ENCODE measurements at regions not wholly inside any gene's neighbourhood (a gene's known extent, or its start where the extent isn't known, plus 50 kb on each side); places are given as distances from the start of the nearest gene placed in this dataset.

DNA sequence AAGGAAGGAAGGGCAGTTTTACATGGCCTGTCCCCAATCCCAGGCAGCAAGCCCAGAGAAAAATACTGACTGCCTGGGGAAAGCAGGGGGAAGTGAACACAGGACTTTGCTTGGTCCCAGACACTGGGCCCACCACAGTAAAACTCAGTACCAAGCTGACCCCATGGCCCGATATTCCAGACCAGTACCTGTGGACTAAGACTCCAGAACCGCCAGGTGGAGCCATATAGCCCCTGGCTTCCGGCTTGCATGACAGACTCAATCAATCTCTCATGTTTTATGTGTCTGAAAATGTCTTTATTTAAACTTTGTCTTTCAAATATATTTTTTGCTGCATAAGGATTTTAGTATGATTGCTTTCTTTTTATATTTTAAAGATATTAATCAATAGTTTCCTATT, 767.9 kb upstream of the SLITRK6 start:
- no peaks in the 10 kb centered on the region for H3K36me3 ChIP-seq (ENCODE audit: control insufficient read depth in 1 of 2, insufficient read depth in 2 of 2, low read length in 1 of 2)
- H3K9me3 ChIP-seq (ENCODE audit: control insufficient read depth, low read length): no peaks in the 10 kb centered on the region
- H3K4me3 ChIP-seq (ENCODE audit: low read length in 2 of 2): no peak overlapping the region
- intact Hi-C loops (cut with DNase I): no loop called here
- 57 to 70% methylated on average over 3 of the region's 3 CpGs for WGBS, 2 donors
- DNase-seq (no peak), ATAC-seq (ENCODE audit: low FRiP score) (no peak)
- H3K4me1 ChIP-seq (ENCODE audit: control insufficient read depth in 1 of 2, insufficient read depth in 2 of 2, low read length in 2 of 2): no peaks in the 10 kb centered on the region
- H3K27ac ChIP-seq (ENCODE audit: low read depth in 1 of 2, low read length in 2 of 2): no peak overlapping the region
- H3K27me3 ChIP-seq (ENCODE audit: control insufficient read depth in 1 of 2, insufficient read depth in 2 of 2, low read length in 1 of 2): no peaks in the 10 kb centered on the region

DNA sequence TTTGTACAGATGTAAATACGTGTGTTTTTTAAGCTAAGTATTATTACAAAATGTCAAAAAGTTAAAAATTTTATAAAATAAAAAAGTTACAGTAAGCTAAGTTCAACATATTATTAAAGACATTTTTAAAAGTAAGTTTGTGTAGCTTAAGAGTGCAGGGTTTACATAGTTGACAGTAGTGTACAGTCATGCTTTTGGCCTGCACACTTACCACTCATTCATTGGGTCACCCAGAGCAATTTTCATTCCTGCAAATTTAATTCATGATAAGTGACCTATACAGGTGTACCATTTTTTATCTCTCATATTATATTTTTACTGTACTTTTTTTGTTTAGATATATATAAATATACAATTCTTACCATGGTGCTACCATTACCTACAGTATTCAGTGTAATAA, 769.9 kb upstream of the SLITRK6 start:
- no peaks in the 10 kb centered on the region for H3K36me3 ChIP-seq (ENCODE audit: control insufficient read depth in 1 of 2, insufficient read depth in 2 of 2, low read length in 1 of 2)
- WGBS, 2 donors: 70 to 83% methylated on average over 1 of the region's 1 CpG
- no peak overlapping the region for H3K27ac ChIP-seq (ENCODE audit: low read depth in 1 of 2, low read length in 2 of 2)
- H3K4me3 ChIP-seq (ENCODE audit: low read length in 2 of 2): no peak overlapping the region
- no peak for DNase-seq
- intact Hi-C loops (cut with DNase I): no loop called here
- no peaks in the 10 kb centered on the region for H3K27me3 ChIP-seq (ENCODE audit: control insufficient read depth in 1 of 2, insufficient read depth in 2 of 2, low read length in 1 of 2)
- no peaks in the 10 kb centered on the region for H3K4me1 ChIP-seq (ENCODE audit: control insufficient read depth in 1 of 2, insufficient read depth in 2 of 2, low read length in 2 of 2)
- ATAC-seq (ENCODE audit: low FRiP score): no peak
- no peaks in the 10 kb centered on the region for H3K9me3 ChIP-seq (ENCODE audit: control insufficient read depth, low read length)

DNA sequence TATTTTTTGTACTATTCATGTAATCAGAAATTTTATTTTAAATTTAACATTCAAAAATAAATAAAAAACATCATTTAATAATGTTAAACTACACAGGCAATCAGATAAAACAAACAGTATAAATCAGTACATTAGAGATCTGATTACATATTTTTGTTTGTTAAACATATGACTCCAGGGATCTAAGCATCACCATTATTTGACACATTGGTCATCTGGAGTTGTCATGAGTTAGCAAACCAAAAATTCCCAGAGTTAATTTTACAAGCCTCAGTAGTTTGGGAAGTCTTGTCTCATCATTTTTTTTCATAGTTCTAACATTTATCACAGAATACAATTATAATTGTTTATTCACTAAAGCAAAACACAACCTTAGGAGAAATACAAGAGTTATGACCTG, 770.8 kb upstream of the SLITRK6 start:
- DNase-seq: no peak
- Histone ChIP-seq H3K27me3 (ENCODE audit: control insufficient read depth in 1 of 2, insufficient read depth in 2 of 2, low read length in 1 of 2) (no peaks in the 10 kb centered on the region), H3K36me3 (ENCODE audit: control insufficient read depth in 1 of 2, insufficient read depth in 2 of 2, low read length in 1 of 2) (no peaks in the 10 kb centered on the region), H3K9me3 (ENCODE audit: control insufficient read depth, low read length) (no peaks in the 10 kb centered on the region), H3K27ac (ENCODE audit: low read depth in 1 of 2, low read length in 2 of 2) (no peak overlapping the region), H3K4me1 (ENCODE audit: control insufficient read depth in 1 of 2, insufficient read depth in 2 of 2, low read length in 2 of 2) (no peaks in the 10 kb centered on the region), H3K4me3 (ENCODE audit: low read length in 2 of 2) (no peak overlapping the region)
- intact Hi-C loops (cut with DNase I): no loop called here
- no peak for ATAC-seq (ENCODE audit: low FRiP score)

DNA sequence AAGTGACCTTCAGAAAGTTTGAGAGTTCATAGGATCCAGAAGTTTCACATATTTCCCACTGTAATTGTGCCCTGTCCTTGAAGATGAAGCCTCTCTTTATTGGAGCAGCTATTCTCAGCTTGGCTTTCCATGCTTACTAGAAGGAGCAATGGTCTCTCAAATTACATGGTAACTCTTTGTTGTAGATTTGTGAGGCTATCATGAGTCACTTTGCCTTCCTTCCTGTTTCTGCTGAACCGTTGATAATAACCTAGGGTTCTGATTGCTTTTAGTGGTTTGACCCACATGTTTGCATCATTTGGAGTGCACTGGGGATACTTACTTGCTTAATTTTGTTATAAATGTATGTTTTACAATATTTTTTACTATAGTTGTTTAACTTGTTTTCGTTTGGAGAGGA, 772.9 kb upstream of the SLITRK6 start:
- Histone ChIP-seq H3K27me3 (ENCODE audit: control insufficient read depth in 1 of 2, insufficient read depth in 2 of 2, low read length in 1 of 2) (no peaks in the 10 kb centered on the region), H3K27ac (ENCODE audit: low read depth in 1 of 2, low read length in 2 of 2) (no peak overlapping the region), H3K9me3 (ENCODE audit: control insufficient read depth, low read length) (no peaks in the 10 kb centered on the region), H3K36me3 (ENCODE audit: control insufficient read depth in 1 of 2, insufficient read depth in 2 of 2, low read length in 1 of 2) (no peaks in the 10 kb centered on the region), H3K4me3 (ENCODE audit: low read length in 2 of 2) (no peak overlapping the region), H3K4me1 (ENCODE audit: control insufficient read depth in 1 of 2, insufficient read depth in 2 of 2, low read length in 2 of 2) (no peaks in the 10 kb centered on the region)
- 50 to 51% methylated on average over 2 of the region's 2 CpGs for WGBS, 2 donors
- intact Hi-C loops (cut with DNase I): no loop called here
- no peak for ATAC-seq (ENCODE audit: low FRiP score)
- DNase-seq: no peak

DNA sequence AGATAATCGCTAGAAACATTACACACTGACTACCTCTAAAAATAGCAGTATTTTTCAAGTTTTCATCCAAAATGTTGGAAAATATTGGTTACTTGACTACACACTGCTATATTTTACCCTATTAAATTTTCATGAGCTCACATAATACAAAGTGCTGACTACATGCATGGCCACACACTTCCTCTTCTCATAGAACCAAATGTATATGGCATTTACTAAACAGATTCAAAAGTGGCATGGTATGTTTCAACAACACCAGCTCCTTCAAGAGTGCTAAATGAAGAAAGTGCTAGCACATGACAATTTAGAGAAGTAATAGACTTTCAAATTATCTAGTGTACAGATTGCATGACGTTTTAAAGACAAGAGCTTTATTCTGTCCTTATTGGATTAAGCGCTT, 780.4 kb upstream of the SLITRK6 start:
- no peak for ATAC-seq (ENCODE audit: low FRiP score)
- intact Hi-C loops (cut with DNase I): no loop called here
- Histone ChIP-seq H3K9me3 (ENCODE audit: control insufficient read depth, low read length) (peaks cover 2% of the 10 kb centered on the region), H3K4me1 (ENCODE audit: control insufficient read depth in 1 of 2, insufficient read depth in 2 of 2, low read length in 2 of 2) (no peaks in the 10 kb centered on the region), H3K27me3 (ENCODE audit: control insufficient read depth in 1 of 2, insufficient read depth in 2 of 2, low read length in 1 of 2) (no peaks in the 10 kb centered on the region), H3K4me3 (ENCODE audit: low read length in 2 of 2) (no peak overlapping the region), H3K36me3 (ENCODE audit: control insufficient read depth in 1 of 2, insufficient read depth in 2 of 2, low read length in 1 of 2) (no peaks in the 10 kb centered on the region), H3K27ac (ENCODE audit: low read depth in 1 of 2, low read length in 2 of 2) (no peak overlapping the region)
- no peak for DNase-seq
- WGBS, 2 donors: 67 to 78% methylated on average over 3 of the region's 3 CpGs

DNA sequence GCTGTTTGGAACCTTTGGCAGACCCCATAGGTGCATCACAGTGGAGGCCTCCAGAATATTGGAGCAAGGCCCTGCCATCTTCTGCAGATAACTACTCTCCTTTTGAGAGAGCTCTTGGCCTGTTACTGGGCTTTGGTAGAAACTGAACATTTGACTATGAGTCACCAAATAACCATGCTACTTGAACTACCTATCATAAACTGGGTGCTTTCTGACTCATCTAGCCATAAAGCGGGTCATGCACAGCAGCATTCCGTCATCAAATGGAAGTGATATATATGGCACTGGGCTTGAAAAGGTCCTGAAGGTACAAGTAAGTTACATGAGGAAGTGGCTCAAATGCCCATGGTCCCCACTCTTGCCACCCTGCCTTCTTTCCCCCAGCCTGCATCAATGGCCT, 782.5 kb upstream of the SLITRK6 start:
- Histone ChIP-seq H3K36me3 (ENCODE audit: control insufficient read depth in 1 of 2, insufficient read depth in 2 of 2, low read length in 1 of 2) (no peaks in the 10 kb centered on the region), H3K4me1 (ENCODE audit: control insufficient read depth in 1 of 2, insufficient read depth in 2 of 2, low read length in 2 of 2) (no peaks in the 10 kb centered on the region), H3K27ac (ENCODE audit: low read depth in 1 of 2, low read length in 2 of 2) (no peak overlapping the region), H3K9me3 (ENCODE audit: control insufficient read depth, low read length) (peaks cover 2% of the 10 kb centered on the region), H3K4me3 (ENCODE audit: low read length in 2 of 2) (no peak overlapping the region), H3K27me3 (ENCODE audit: control insufficient read depth in 1 of 2, insufficient read depth in 2 of 2, low read length in 1 of 2) (no peaks in the 10 kb centered on the region)
- intact Hi-C loops (cut with DNase I): no loop called here
- DNase-seq (no peak), ATAC-seq (ENCODE audit: low FRiP score) (no peak)
- WGBS, 2 donors: 91 to 95% methylated on average over 2 of the region's 2 CpGs

DNA sequence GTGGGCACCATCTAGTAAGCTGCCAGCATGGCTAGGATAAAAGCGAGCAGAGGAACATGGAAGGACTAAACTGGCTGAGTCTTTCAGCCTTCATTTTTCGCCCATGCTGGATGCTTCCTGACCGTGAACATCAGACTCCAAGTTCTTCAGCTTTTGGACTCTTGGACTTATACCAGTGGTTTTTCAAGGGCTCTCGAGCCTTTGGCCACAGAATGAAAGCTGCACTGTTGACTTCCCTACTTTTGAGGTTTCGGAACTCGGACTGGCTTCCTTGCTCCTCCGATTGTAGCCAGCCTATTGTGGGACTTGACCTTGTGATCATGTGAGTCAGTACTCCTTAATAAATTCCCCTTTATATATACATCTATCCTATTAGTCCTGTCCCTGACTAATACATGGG, 785.1 kb upstream of the SLITRK6 start:
- no peak overlapping the region for H3K27ac ChIP-seq (ENCODE audit: low read depth in 1 of 2, low read length in 2 of 2)
- ATAC-seq (ENCODE audit: low FRiP score): no peak
- no peak for DNase-seq
- H3K4me1 ChIP-seq (ENCODE audit: control insufficient read depth in 1 of 2, insufficient read depth in 2 of 2, low read length in 2 of 2): no peaks in the 10 kb centered on the region
- H3K4me3 ChIP-seq (ENCODE audit: low read length in 2 of 2): no peak overlapping the region
- H3K27me3 ChIP-seq (ENCODE audit: control insufficient read depth in 1 of 2, insufficient read depth in 2 of 2, low read length in 1 of 2): no peaks in the 10 kb centered on the region
- no peaks in the 10 kb centered on the region for H3K36me3 ChIP-seq (ENCODE audit: control insufficient read depth in 1 of 2, insufficient read depth in 2 of 2, low read length in 1 of 2)
- 84 to 89% methylated on average over 7 of the region's 7 CpGs for WGBS, 2 donors
- intact Hi-C loops (cut with DNase I): no loop called here
- peaks cover 2% of the 10 kb centered on the region for H3K9me3 ChIP-seq (ENCODE audit: control insufficient read depth, low read length)

DNA sequence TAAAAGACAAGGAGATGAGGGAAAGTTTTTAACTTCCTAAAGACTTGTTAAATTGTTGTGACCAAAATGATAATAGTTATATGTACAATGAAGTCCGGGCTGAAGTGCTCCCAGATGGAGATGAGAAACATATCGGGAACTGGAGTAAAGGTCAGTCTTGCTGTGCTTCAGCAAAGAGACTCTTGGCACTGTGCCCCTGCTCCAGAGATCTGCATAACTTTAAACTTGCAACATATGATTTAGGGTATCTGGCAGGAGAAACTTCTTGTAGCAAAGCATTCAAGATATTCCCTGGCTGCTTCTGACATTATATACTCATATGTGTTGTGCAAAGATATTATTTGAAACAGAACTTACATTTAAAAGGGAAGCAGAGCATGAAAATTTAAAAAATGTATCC, 786.6 kb upstream of the SLITRK6 start:
- peaks cover 2% of the 10 kb centered on the region for H3K9me3 ChIP-seq (ENCODE audit: control insufficient read depth, low read length)
- 6 to 9% methylated on average over 2 of the region's 2 CpGs for WGBS, 2 donors
- no peaks in the 10 kb centered on the region for H3K27me3 ChIP-seq (ENCODE audit: control insufficient read depth in 1 of 2, insufficient read depth in 2 of 2, low read length in 1 of 2)

DNA sequence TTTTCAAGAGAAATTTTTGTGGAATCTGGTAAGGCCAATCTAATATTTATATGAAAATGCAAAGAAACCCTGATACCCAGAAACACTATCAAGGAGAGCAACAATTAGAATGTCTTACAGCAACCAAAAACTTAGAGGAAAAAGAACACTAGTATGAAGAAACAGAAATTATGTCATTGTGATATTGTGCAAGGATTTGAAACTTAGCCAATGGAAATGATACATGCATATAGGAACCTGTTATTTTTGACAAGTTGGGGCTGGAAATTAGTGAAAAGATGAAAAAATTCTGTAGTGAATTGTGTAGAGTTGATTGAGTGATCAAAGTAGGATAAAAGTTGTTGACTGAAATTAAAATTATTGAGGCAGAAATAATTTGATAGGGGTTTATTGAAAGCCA, 792.6 kb upstream of the SLITRK6 start:
- DNase-seq: no peak

More for the DNA sequence above, 786.6 kb upstream of the SLITRK6 start:
- Histone ChIP-seq H3K36me3 (ENCODE audit: control insufficient read depth in 1 of 2, insufficient read depth in 2 of 2, low read length in 1 of 2) (no peaks in the 10 kb centered on the region), H3K4me1 (ENCODE audit: control insufficient read depth in 1 of 2, insufficient read depth in 2 of 2, low read length in 2 of 2) (no peaks in the 10 kb centered on the region), H3K4me3 (ENCODE audit: low read length in 2 of 2) (no peak overlapping the region), H3K27ac (ENCODE audit: low read depth in 1 of 2, low read length in 2 of 2) (no peak overlapping the region)
- ATAC-seq (ENCODE audit: low FRiP score): no peak
- intact Hi-C loops (cut with DNase I): no loop called here
- no peak for DNase-seq

DNA sequence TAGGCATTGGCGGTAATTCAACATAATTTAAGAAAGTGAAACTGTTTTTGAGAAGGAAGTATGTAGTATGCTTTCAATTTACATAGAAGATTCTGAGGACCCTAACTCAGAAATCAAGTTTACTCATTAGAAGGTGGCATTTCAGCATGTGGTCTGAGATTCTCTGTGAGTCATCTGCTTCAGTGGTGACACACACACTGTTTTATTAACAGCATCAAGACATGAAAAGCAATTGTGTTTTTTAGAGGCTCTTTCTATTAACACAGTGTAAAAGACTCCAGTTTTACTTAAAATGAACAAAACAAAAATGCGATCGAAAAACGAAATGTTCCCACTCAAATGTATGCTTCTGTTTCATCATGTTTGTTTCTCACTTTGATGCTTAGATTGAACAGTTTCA, 802.1 kb upstream of the SLITRK6 start:
- Histone ChIP-seq H3K27ac (ENCODE audit: low read depth in 1 of 2, low read length in 2 of 2) (no peak overlapping the region), H3K4me3 (ENCODE audit: low read length in 2 of 2) (no peak overlapping the region), H3K9me3 (ENCODE audit: control insufficient read depth, low read length) (no peaks in the 10 kb centered on the region), H3K27me3 (ENCODE audit: control insufficient read depth in 1 of 2, insufficient read depth in 2 of 2, low read length in 1 of 2) (no peaks in the 10 kb centered on the region), H3K36me3 (ENCODE audit: control insufficient read depth in 1 of 2, insufficient read depth in 2 of 2, low read length in 1 of 2) (no peaks in the 10 kb centered on the region), H3K4me1 (ENCODE audit: control insufficient read depth in 1 of 2, insufficient read depth in 2 of 2, low read length in 2 of 2) (no peaks in the 10 kb centered on the region)
- ATAC-seq (ENCODE audit: low FRiP score) (no peak), DNase-seq (no peak)
- intact Hi-C loops (cut with DNase I): no loop called here
- 88 to 89% methylated on average over 4 of the region's 4 CpGs for WGBS, 2 donors

More for the DNA sequence above, 792.6 kb upstream of the SLITRK6 start:
- no peaks in the 10 kb centered on the region for H3K9me3 ChIP-seq (ENCODE audit: control insufficient read depth, low read length)
- ATAC-seq (ENCODE audit: low FRiP score): no peak
- no peaks in the 10 kb centered on the region for H3K36me3 ChIP-seq (ENCODE audit: control insufficient read depth in 1 of 2, insufficient read depth in 2 of 2, low read length in 1 of 2)
- no peak overlapping the region for H3K27ac ChIP-seq (ENCODE audit: low read depth in 1 of 2, low read length in 2 of 2)
- no peak overlapping the region for H3K4me3 ChIP-seq (ENCODE audit: low read length in 2 of 2)
- no peaks in the 10 kb centered on the region for H3K27me3 ChIP-seq (ENCODE audit: control insufficient read depth in 1 of 2, insufficient read depth in 2 of 2, low read length in 1 of 2)
- intact Hi-C loops (cut with DNase I): no loop called here
- H3K4me1 ChIP-seq (ENCODE audit: control insufficient read depth in 1 of 2, insufficient read depth in 2 of 2, low read length in 2 of 2): no peaks in the 10 kb centered on the region
